Head of caudate nucleus (tissue), 42 donors: ENCODE measurements at regions not wholly inside any gene's neighbourhood (a gene's known extent, or its start where the extent isn't known, plus 50 kb on each side); places are given as distances from the start of the nearest gene placed in this dataset.

Source experiments
- DNase-seq, 42 donors: peaks; one replicate each; pipeline versions ENCODE4 v3.0.0 to v3.0.0-alpha.2; 2020 to 2021; ENCODE audit warnings: mixed read lengths in 7 of 42
- intact Hi-C: fragments of 100-400 bp; cut with DNase I; formaldehyde crosslinking; loops from one replicate; pipeline ENCODE4 v1.15.0; 2022

DNA sequence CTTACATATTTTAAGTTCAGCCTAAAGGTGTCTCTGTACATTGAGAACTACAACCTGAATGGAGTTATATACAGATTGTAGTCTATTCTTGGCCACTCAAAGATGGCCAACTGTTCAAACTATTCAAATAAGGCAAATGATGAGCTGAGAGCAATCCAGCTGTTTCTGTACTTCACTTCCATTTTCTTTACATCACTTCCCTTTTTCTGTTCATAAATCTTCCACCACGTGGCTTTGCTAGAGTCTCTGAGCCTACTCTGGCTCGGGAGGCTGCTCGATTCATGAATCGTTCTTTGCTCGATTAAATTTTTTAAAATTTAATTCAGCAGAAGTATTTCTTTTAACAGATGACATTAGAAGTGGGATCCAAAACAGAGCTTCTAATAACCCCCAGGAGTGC lies 879.7 kb downstream of the GALC start:
- no peak for DNase-seq
- intact Hi-C loops = no loop called here

DNA sequence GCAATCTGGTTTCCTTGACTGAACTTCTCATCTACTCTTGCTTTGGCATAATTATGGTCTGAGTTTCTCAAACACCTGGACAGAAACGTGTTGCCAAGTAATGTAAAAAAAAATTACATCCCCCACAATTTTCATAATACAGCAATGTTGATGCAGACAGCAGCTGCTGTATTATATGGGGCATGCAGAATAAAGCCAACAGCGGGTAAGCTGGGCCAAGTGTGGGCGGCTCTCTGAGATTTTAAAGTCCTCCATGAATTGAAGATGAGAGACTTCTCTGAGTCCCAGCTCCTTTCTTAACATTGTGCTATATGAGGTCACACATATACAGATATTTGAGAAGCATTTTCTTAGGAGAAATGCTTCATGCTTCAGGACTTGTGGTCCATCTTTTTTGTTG lies 881.2 kb downstream of the GALC start:
- DNase-seq = no peak
- intact Hi-C loops = no loop called here

DNA sequence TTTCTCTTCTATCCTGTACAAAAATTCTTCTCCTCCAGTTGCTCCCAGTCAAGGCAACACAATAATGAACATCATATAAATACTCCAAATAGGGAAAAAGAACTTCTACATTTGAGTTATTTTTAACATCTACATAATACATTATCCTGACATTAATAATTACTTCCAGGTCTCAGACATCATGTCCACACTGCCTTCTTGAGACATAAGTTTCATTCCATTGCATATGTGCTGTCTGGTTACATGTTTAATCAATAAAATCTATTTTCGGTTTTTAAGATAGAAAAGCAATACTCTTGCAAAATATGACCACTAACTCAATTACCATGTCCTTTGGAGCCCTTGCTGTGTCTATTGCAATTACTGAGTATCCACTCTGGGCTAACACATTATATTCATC lies 881.9 kb downstream of the GALC start:
- intact Hi-C loops = no loop called here
- no peak for DNase-seq

DNA sequence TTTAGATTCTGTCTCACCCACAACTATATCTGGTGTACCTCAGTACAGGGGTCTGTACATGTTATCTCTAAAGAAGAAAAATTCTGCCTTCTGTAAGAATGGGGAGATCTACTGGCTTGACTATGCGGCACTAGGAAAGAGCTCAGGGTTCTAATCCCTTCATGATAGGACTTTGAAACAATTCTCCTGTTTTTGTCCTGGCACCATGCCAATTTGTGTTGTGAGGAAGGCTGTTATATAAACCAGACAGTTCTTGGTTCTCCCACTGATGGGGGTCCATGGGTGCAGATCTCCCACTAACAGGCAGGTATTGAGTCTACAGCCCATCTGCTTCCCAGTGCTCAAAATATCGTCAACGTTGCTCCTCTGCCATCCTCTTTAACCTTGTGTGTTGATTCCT lies 883.7 kb downstream of the GALC start:
- no peak for DNase-seq
- intact Hi-C loops = no loop called here

DNA sequence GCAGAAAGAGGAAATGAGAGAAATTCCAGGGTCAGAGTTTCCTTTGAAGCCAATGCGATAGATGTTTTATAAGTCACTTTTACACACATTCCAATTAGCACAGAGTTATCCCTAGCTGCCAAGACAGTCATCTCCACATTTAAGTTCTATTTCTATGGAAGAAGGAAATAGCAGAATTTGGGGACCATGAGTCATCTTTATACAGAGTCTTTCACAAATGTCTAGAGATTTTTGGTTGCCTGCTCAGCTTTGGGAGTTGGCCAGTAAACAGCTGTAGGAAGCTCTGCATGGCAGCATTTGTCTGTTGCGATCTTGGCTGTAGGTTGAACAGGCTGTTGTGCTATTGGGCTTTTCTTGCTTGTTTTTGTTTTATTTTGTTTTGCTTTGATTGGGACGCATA lies 884.3 kb downstream of the GALC start:
- intact Hi-C loops = no loop called here
- no peak for DNase-seq

DNA sequence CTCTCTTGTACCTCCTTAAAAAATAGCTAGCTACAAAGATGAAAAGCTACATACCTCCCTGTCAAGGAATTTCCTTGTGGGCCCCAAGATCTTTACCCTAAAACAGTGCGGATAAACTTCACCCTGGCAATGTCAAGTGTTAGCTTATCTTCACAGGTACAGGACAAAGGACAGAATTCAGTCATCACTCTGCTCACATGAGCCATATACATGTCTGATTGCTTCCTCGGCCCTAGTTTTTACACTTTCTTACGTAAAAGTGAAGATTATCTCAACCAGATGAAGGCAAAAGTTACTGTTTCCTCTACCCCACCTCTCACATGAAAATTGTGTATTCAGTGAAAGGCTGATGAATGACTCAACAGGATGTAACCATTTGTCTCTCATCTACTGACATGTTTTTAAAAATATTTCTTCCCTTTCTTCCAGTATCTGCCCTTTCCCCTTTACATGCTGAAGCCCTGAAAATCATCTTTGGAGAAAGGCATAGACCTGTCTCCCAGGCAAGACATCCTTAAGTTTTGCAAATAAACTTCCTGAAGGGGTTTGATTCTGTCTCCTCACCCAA lies 890.1 kb downstream of the GALC start:
- no peak for DNase-seq
- intact Hi-C loops = no loop called here

DNA sequence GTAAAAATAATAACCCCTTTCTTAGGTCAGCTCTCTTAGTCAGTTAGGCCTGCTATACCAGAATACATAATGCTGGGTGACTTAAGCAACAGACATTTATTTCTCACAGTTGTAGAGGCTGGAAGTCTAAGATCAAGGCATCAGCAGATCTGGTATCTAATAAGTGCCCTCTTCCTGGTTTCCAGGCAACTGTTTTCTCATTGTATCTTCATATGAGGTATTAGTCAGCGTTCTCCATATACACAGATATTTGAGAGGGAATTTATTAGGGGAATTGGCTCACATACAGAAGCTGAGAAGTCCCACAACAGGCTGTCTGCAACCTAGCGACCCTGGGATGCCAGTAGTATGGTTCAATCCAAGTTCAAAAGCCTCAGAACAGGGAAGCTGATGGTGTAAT lies 896.0 kb downstream of the GALC start:
- intact Hi-C loops = no loop called here
- no peak for DNase-seq

DNA sequence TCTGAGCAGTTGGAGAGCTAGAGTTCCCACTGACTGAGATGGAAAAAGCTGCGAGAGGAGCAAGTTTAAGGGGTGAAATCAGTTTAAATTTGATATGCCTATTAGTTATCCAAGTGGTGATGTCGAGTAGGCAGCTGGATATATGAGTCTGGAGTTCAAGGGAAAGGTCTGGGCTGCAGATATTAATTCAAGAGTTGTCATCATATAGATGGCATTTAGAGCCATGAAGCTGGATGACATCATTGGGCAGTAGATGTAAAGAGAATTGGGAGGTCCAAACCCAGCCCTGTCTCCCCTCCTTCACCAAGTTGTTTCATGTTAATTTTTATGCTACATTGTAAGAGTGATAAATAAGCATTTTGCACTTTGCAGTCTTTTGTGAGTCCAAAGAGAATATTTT lies 898.1 kb downstream of the GALC start:
- intact Hi-C loops = no loop called here

DNA sequence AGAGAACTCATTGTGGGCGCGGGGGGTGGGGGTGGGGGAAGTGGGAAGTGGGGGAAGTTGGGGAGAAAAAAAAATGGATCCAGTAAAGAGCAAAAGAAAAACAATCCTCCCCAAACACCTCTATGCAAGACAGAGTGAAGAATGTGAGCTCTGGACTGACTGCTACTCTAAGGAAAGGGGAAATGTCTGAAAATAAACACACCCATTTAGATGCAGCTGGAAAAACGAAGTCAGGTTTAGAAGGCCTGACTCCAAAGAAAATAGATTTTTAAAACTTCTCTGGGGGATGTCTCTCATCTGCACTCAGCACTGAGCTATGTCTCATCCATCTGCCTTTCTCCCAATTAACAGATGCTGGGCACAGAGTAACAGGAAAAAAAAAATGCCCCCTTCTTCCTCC lies 904.4 kb downstream of the GALC start:
- intact Hi-C loops = no loop called here
- no peak for DNase-seq

More for the DNA sequence above, 898.1 kb downstream of the GALC start:
- DNase-seq = no peak

DNA sequence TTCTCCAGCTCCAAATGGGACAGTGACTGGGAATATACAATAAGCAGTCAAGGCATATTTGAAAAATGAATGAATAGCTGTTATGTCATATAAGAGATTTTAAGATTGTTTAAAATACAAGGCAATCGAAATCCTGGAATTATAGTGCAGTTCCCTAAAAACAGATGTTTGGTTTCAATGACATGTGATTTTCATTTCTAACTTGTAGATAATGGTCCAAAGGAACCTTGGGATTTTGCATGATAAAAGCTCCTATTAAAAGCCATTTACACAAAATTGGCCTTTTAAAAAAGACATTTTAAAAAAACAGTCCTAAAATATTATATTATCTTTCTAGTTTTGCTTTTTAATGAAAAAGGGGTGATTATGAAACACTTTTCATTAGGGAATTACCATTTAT lies 905.1 kb downstream of the GALC start:
- intact Hi-C loops = no loop called here
- no peak for DNase-seq

DNA sequence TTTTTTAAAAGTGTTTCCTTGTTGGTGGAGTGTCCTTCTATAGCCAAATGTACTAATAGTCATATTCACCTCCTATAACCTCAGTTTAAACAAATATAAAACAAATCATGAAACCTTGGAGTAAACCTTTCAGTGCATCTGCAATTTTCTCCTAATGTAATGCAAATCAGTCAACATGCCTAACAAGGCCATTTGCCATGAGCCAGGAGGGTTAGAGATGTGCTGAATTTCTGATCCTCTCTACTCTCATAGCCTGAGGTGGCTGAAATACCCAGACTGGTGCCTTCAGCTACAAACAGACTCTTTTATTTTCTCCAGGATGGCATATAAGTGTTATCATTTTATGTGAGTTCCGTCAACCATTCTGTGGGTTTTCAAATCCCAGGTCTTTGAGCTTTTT lies 908.1 kb downstream of the GALC start:
- no peak for DNase-seq
- intact Hi-C loops = no loop called here

DNA sequence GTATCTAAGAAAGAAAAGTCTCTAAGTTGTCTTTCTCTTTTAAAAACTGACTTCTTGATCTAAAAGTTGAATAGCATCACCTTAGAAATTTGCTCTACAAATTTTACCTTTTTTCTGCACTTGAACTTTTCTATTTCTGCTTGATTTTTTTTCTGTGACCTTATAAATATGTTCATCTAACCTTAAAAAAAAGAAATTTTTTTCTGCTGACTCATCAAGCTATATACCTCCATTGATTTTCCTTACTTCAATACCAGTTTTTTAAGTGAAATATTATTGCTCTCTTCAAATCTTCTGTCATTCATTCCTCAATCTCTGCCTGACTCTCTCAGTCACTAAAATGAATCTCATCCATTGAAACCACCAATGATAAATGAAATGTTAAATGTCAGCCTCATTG lies 910.1 kb downstream of the GALC start:
- intact Hi-C loops = no loop called here
- DNase-seq = no peak

DNA sequence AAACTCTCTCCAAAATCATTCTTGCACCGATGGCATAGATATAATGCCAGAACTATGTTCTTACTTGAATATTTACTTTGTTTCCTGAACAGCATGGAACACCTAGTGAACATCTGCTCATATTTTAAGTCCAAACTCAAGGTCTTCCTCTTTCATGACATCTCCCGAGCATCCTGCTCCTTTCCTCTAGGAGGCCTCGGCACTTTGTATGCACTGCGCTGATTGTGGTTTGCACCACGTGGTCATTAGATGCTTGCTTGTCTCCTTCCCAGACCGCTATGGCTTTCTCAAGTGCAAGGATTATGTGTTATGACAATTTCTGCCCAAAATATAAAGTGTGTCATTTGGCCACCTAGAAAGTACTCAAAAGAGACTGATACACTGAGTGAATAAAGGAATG lies 912.0 kb downstream of the GALC start:
- no peak for DNase-seq
- intact Hi-C loops = no loop called here

DNA sequence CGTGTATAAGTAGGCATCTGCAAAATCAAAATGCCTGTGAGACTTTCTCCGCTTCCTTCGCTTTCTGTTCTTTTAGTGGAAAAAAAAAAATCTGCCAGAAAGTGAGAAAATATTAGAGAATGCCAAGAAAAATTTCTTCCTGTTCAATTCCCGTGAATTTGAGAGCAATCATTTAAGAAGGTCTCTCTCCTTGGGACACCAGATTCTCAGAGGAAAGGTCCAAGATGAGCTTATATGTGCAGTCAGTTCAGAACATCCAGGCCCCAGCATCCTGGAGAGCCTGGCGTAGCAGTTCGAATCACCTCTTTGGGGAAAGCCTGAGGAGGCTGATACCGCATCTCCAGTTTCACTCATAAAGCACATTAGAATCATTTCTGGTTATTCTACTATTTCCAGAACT lies 912.8 kb downstream of the GALC start:
- intact Hi-C loops = no loop called here
- no peak for DNase-seq

DNA sequence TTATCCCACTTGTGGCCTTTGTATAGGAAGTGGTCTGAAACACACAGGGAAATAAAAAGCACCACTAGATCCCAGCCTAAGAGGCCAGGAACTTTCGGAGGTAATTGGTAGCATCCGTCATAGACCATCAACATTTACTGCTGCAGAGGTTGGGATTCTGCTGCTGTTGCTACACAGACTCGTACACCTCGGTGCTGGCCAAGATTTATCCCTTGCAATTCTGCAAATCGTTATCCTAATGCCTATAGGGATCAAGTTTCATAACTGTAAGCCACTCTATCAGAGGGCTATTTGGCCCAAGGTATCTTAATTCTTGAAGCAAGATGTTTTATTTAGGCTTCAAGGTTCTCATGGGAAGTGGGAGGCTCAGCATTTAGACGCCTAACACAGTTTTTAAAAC lies 913.6 kb downstream of the GALC start:
- DNase-seq = no peak
- intact Hi-C loops = no loop called here

DNA sequence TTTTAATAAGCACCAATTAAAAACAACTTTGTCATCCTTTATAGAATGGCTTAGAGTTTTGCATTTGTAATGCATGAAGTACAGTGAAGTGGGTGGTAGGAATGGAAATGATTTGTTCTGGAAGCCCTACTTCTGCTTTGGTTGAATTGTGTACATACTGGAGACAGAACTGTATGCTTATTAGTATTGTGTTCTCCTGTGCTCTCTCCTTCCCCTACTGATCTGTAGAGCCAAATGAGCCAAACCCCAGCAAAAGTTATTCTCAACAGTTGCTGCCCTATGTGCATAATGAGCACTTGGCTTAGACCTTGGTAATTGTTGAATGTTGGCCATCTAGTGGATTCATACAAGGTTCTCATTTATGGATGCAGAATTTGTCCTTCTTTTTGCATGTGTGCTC lies 916.1 kb downstream of the GALC start:
- no peak for DNase-seq
- intact Hi-C loops = no loop called here

DNA sequence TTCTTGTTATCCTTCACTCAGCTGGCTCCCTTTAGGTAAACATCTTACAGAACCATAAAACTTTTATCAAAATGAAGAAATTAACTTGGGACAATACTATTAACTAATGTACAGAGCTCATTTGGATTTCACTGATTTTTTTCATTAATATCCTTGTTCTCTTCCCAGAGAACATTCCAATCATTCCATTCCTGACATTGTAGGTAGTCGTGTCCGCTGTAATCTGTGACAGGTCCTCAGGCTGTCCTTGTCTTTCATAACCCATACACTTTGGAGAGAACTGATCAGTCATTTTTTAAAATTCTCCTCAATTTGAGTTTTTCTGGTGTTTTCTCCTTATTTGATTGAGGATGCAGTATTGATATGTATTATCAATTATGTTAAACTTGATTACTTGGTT lies 916.8 kb downstream of the GALC start:
- intact Hi-C loops = no loop called here
- no peak for DNase-seq

DNA sequence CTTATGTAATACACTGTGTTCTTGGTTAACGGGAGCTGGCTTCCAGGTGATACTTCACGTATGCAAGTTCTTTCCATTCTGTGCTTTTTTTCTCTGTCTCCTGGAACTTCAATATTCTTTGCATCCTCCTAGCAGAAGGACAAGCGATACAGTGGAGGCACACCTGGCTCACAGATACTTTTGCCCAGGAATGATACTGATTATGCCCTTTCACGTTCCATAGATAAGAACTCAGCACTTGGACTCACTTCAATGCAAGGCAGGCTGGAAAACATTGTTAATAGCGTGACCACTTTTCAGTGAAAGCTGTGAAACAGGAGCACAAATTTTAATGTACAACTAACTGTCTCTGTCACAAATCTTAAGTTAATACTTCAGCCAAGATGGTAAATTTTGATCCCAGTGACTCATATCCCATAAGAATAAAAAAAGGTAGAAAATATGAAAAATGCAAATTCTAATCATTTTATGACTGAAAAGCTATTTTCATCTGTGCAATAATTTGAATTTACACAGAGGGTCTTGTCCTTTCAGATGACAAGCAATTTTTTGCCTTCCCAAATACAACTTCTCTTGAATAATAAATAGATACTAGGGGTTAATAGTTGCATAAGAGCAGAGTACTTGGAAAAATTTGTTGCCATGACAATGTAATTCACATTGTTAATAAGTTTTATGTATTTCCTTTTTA lies 919.0 kb downstream of the GALC start:
- intact Hi-C loops = no loop called here
- no peak for DNase-seq

DNA sequence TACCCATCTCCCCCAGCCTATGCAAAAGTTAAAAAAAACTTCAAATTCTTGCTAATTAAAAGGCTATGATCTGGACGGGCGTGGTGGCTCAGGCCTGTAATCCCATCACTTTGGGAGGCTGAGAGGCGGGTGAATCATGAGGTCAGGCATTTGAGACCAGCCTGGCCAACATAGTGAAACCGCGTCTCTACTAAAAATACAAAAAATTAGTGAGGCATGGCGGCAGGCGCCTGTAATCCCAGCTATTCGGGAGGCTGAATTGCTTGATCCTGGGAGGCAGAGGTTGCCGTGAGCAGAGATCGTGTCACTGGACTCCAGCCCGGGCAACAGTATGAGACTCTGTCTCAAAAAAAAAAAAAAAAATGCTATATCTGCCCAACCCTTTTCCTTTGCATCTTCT lies 925.4 kb downstream of the GALC start:
- intact Hi-C loops = no loop called here

DNA sequence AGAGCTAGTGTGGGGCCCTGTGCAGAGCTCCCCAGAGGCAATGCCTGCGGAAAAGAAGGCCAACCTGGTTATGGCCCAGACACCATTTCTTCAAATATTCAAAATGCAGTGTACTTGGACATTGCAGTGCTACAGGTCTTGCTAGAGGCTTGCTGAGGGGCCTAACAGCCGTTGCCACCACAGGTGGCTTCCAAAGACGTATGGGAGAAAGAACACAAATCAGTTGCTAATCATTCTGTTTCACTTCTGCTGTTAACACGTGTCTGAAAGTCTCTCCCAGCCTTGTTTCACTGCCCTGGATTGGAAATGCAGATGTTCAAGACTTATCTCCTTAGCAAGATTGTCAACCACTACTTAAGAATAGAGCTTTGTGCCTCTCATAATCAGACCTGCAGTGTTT lies 925.9 kb downstream of the GALC start:
- DNase-seq = no peak
- intact Hi-C loops = no loop called here

More for the DNA sequence above, 925.4 kb downstream of the GALC start:
- DNase-seq = no peak

DNA sequence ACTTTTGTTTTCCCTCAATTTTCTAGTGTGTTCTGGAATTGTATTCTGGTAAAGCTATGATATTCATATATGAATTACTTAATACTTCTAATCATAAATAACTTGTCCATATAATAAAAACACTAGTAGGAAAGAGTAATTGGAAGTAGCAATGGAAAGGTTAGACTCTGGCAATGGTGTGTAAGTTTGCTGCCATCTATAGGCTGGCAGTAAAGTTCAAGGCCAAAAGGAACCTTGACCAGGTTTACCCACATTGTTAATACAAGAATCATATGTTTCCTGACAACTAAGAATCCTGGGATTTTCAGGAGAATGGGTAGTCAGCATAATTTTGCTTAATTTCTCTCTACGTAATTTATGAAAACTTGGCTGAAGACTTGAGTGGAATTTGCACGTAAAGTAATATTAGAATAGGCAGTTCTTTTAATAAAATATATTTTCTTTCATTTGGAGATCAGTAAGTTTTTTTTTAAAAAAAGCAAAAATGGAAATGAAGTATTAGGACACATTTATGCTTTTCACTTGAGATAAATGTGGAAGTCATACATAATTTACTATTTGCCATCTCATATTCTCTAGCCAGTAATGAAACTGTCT lies 926.7 kb downstream of the GALC start:
- intact Hi-C loops = no loop called here
- DNase-seq = no peak
